SK-N-SH (cell line): ENCODE measurements at regions not wholly inside any gene's neighbourhood (a gene's known extent, or its start where the extent isn't known, plus 50 kb on each side); places are given as distances from the start of the nearest gene placed in this dataset.

Source experiments
- CTCF ChIA-PET: fragments of 300-600, 350-600 bp; formaldehyde crosslinking; extraction: SDS; loops from one replicate; lab custom pipeline; 2021; lab: Yijun Ruan, JAX
- POLR2A ChIA-PET: fragments of 350-600 bp; sonication (Branson Sonifier 250); formaldehyde crosslinking; extraction: SDS; loops from one replicate; lab custom pipeline; 2020; ENCODE audit warnings: antibody characterized with exemption, inconsistent platforms; lab: Yijun Ruan, JAX
- DNase-seq: peaks from one replicate; pipeline ENCODE4 v3.0.0; 2012
- H2AFZ ChIP-seq: fragments of 200-600 bp; sonication (generic); 2 replicates; pipeline ENCODE4 v1.8.1; 2016; ENCODE audit warnings: antibody characterized with exemption, mild to moderate bottlenecking, low read depth
- H3F3A ChIP-seq: fragments of 200-600 bp; sonication (generic); replicated peaks from 2 replicates; pipeline ENCODE3; 2016; ENCODE audit warnings: antibody characterized with exemption, mild to moderate bottlenecking; ENCODE audit not compliant: insufficient read depth
- H3K27ac ChIP-seq, 2 experiments: fragments of 200-500 bp in 1 of 2; fragments of 200-600 bp in 1 of 2; sonication (Bioruptor generic) in 1 of 2; sonication (generic), shearing (Covaris generic) in 1 of 2; 2 replicates each; pipeline versions ENCODE4 v1.5.1 to v1.6.1; 2014 to 2016; ENCODE audit warnings: low read depth in 2 of 2, inconsistent platforms in 1 of 2, low read length in 1 of 2, mild to moderate bottlenecking in 1 of 2, mixed read lengths in 1 of 2
- H3K27me3 ChIP-seq: fragments of 200-600 bp; sonication (generic), shearing (Covaris generic); 2 replicates; pipeline ENCODE4 v1.6.1; 2016; ENCODE audit warnings: mixed run types; ENCODE audit not compliant: insufficient read depth
- H3K36me3 ChIP-seq, 2 experiments: fragments of 200-500 bp in 1 of 2; fragments of 200-600 bp in 1 of 2; sonication (Bioruptor generic) in 1 of 2; sonication (generic) in 1 of 2; replicated peaks in 1 of 2; 2 replicates each; pipeline versions ENCODE3 to v1.5.1; 2014 to 2016; ENCODE audit warnings: low read length in 1 of 2, mild to moderate bottlenecking in 1 of 2; ENCODE audit not compliant: insufficient read depth in 2 of 2, control insufficient read depth in 1 of 2
- H3K4me1 ChIP-seq, 2 experiments: fragments of 200-500 bp in 1 of 2; fragments of 200-600 bp in 1 of 2; sonication (Bioruptor generic) in 1 of 2; sonication (generic), shearing (Covaris generic) in 1 of 2; 2 replicates each; pipeline versions ENCODE4 v1.5.1 to v1.6.1; 2014 to 2016; ENCODE audit warnings: low read depth in 1 of 2, low read length in 1 of 2, mixed run types in 1 of 2; ENCODE audit not compliant: insufficient read depth in 2 of 2, control insufficient read depth in 1 of 2
- H3K4me2 ChIP-seq: fragments of 200-600 bp; sonication (generic), shearing (Covaris generic); 2 replicates; pipeline ENCODE4 v1.6.1; 2017; ENCODE audit warnings: mixed run types
- H3K4me3 ChIP-seq, 2 experiments: fragments of 200-500 bp in 1 of 2; fragments of 200-600 bp in 1 of 2; sonication (Bioruptor generic) in 1 of 2; sonication (generic), shearing (Covaris generic) in 1 of 2; 2 replicates each; pipeline versions ENCODE4 v1.5.1 to v1.8.1; 2014 to 2016; ENCODE audit warnings: low read depth in 2 of 2, inconsistent platforms in 1 of 2, low read length in 1 of 2, mild to moderate bottlenecking in 1 of 2, mixed read lengths in 1 of 2, moderate library complexity in 1 of 2
- H3K79me2 ChIP-seq: fragments of 200-600 bp; sonication (generic); 2 replicates; pipeline ENCODE4 v1.8.1; 2017; ENCODE audit warnings: mild to moderate bottlenecking; ENCODE audit not compliant: insufficient read depth
- H3K9ac ChIP-seq: fragments of 200-600 bp; sonication (generic); 2 replicates; pipeline ENCODE4 v1.6.1; 2017; ENCODE audit warnings: mixed run types
- H3K9me2 ChIP-seq: fragments of 200-600 bp; sonication (generic); 2 replicates; pipeline ENCODE4 v1.6.1; 2017; ENCODE audit warnings: mixed run types
- H3K9me3 ChIP-seq: fragments of 200-600 bp; sonication (generic); 2 replicates; pipeline ENCODE4 v1.6.1; 2017; ENCODE audit warnings: mixed run types, mild to moderate bottlenecking, moderate library complexity
- H4K20me1 ChIP-seq: fragments of 200-600 bp; sonication (generic); 2 replicates; pipeline ENCODE4 v1.6.1; 2017; ENCODE audit warnings: mild to moderate bottlenecking, mixed run types; ENCODE audit not compliant: insufficient read depth
- CTCF ChIP-seq: fragments of 200-600 bp; sonication (generic); IDR thresholded peaks from 2 replicates; pipeline ENCODE4 v1.6.1; 2017; ENCODE audit warnings: antibody characterized with exemption, mild to moderate bottlenecking, moderate library complexity
- ELF1 ChIP-seq: IDR thresholded peaks from 2 replicates; pipeline ENCODE4 v1.4.0; 2012
- EP300 ChIP-seq, 2 experiments: IDR thresholded peaks; 2 replicates each; pipeline versions ENCODE4 v1.4.0 to v1.6.1; 2012; ENCODE audit warnings: borderline replicate concordance in 1 of 2, low read depth in 1 of 2, low read length in 1 of 2
- FOSL2 ChIP-seq: IDR thresholded peaks from 2 replicates; pipeline ENCODE4 v1.4.0; 2012; ENCODE audit warnings: low read depth, mild to moderate bottlenecking, moderate library complexity, borderline replicate concordance
- FOXM1 ChIP-seq: IDR thresholded peaks from 2 replicates; pipeline ENCODE4 v1.4.0; 2012; ENCODE audit warnings: low read depth, mild to moderate bottlenecking
- JUND ChIP-seq: IDR thresholded peaks from 2 replicates; pipeline ENCODE4 v1.4.0; 2012
- MAX ChIP-seq: IDR thresholded peaks from 2 replicates; pipeline ENCODE4 v1.4.0; 2012; ENCODE audit warnings: low read depth
- MXI1 ChIP-seq: IDR thresholded peaks from 2 replicates; pipeline ENCODE4 v1.6.1; 2012; ENCODE audit warnings: mild to moderate bottlenecking, low read depth, low read length, improper control_type of control experiment
- REST ChIP-seq: IDR thresholded peaks from 2 replicates; pipeline ENCODE4 v1.6.1; 2012; ENCODE audit warnings: mild to moderate bottlenecking, low read depth, low read length, moderate library complexity
- RFX5 ChIP-seq: IDR thresholded peaks from 2 replicates; pipeline ENCODE4 v1.6.1; 2012; ENCODE audit warnings: mild to moderate bottlenecking, improper control_type of control experiment, low read length
- RXRA ChIP-seq: IDR thresholded peaks from 2 replicates; pipeline ENCODE4 v1.4.0; 2012; ENCODE audit warnings: low read depth, mild to moderate bottlenecking, borderline replicate concordance
- TAF1 ChIP-seq: IDR thresholded peaks from 2 replicates; pipeline ENCODE4 v1.6.1; 2012; ENCODE audit warnings: low read depth, mild to moderate bottlenecking, low read length, moderate library complexity, borderline replicate concordance
- WGBS: methylation state at CpG from one replicate; pipeline ENCODE4 v1.1.6; 2017; ENCODE audit warnings: low lambda C conversion rate; 5-methylcytosine and 5-hydroxymethylcytosine counted together
- TF ChIP-seq, protein P1 (sequence below): fragments of 150-350 bp; IDR thresholded peaks from 2 replicates; pipeline ENCODE4 v1.6.1; 2017; ENCODE audit warnings: antibody characterized with exemption, low read length, low read depth, borderline replicate concordance
- TF ChIP-seq, protein P2 (sequence below): IDR thresholded peaks from 2 replicates; pipeline ENCODE4; 2012

- no peak for TF ChIP-seq REST
Observed at GRCh38 chr6:54695815-54696214, 150.8 kb upstream of the FAM83B start (continued).

DNA sequence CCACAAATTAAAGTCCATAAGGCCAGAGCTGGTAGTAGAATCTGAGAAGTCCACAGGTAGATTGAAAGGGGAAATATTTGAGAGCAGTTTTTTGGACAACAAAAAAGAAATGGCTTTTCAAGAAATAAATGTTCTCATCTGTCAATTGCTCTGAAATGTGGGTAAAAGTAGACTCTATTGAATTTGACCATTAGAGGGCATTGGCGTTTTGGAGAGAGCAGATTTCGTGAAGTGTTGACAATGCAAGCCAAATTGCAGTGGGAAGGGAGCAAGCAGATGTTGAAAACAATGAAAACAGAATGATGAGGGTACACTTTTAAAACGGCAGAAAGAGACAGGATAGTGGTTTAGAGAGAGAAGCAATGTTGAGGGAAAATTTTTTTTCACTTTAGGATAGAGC is 149.1 kb upstream of the FAM83B start:
- CTCF ChIA-PET = interaction anchor here (0.7 kb wide), 1 partner anchor 372 kb away, joined by 3 read pairs; no protein-coding TSS in a partner anchor
- TF ChIP-seq FOSL2 (no peak), CTCF (peak; percentile 24; the same call in 1 of the 2 replicates)
- TF ChIP-seq, protein P1, sequence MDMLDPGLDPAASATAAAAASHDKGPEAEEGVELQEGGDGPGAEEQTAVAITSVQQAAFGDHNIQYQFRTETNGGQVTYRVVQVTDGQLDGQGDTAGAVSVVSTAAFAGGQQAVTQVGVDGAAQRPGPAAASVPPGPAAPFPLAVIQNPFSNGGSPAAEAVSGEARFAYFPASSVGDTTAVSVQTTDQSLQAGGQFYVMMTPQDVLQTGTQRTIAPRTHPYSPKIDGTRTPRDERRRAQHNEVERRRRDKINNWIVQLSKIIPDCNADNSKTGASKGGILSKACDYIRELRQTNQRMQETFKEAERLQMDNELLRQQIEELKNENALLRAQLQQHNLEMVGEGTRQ = no peak

DNA sequence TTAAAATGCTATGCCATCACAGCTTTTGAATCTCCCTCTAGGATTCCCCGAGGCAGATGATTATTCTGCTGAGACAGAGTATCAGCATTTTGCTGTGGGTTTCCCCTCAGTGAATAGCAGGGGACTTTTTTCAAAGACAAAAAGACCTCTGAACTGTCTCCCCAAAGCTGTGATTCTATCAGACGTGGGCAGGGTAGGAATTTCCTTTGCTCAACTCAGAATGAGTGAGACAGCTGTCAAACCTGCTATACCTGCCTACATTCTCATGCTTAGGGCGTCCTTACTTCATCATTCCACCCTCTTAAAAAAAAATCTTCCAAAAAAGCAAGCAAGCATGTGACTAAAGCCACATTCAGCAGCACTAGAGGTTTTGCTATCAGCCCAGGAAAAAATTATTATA is 147.6 kb upstream of the FAM83B start:
- H3K9me2 ChIP-seq = no peaks in the 10 kb centered on the region
- no peaks in the 10 kb centered on the region for H3F3A ChIP-seq
- H3K36me3 ChIP-seq = no peaks in the 10 kb centered on the region
- no peaks in the 10 kb centered on the region for H3K79me2 ChIP-seq
- H2AFZ ChIP-seq = no peak overlapping the region
- no peaks in the 10 kb centered on the region for H3K9me3 ChIP-seq
- no peak overlapping the region for H3K27ac ChIP-seq
- H3K4me3 ChIP-seq = no peak overlapping the region
- ChIA-PET CTCF (no interaction called here), POLR2A (no interaction called here)
- H3K4me2 ChIP-seq = no peak overlapping the region
- peaks cover 6% of the 10 kb centered on the region for H3K27me3 ChIP-seq
- no peak overlapping the region for H3K9ac ChIP-seq
- 0% methylated on average over 3 of the region's 3 CpGs for WGBS
- no peaks in the 10 kb centered on the region for H4K20me1 ChIP-seq
- H3K4me1 ChIP-seq = no peaks in the 10 kb centered on the region; a peak in 1 of 4 replicates
- no peak for DNase-seq
- TF ChIP-seq FOXM1 (no peak), REST (no peak), JUND (no peak), ELF1 (no peak), MXI1 (no peak), RXRA (no peak), EP300 (IDR thresholded peaks at IDR 0.05; ENCODE audit: borderline replicate concordance in 1 of 2, low read depth in 1 of 2, low read length in 1 of 2) (no peak), MAX (no peak), TAF1 (no peak), RFX5 (no peak)
- TF ChIP-seq, protein P2, sequence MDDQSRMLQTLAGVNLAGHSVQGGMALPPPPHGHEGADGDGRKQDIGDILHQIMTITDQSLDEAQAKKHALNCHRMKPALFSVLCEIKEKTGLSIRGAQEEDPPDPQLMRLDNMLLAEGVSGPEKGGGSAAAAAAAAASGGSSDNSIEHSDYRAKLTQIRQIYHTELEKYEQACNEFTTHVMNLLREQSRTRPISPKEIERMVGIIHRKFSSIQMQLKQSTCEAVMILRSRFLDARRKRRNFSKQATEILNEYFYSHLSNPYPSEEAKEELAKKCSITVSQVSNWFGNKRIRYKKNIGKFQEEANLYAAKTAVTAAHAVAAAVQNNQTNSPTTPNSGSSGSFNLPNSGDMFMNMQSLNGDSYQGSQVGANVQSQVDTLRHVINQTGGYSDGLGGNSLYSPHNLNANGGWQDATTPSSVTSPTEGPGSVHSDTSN = no peak

More for the DNA sequence above, 149.1 kb upstream of the FAM83B start:
- Histone ChIP-seq H3K79me2 (no peaks in the 10 kb centered on the region), H3K9me3 (no peaks in the 10 kb centered on the region), H4K20me1 (no peaks in the 10 kb centered on the region), H3K27me3 (peaks cover 6% of the 10 kb centered on the region), H3K27ac (no peak overlapping the region), H3K4me3 (no peak overlapping the region), H3K9ac (no peak overlapping the region), H3K4me1 (no peaks in the 10 kb centered on the region; a peak in 1 of 4 replicates), H3F3A (no peaks in the 10 kb centered on the region), H3K4me2 (no peak overlapping the region), H3K36me3 (no peaks in the 10 kb centered on the region), H2AFZ (no peak overlapping the region), H3K9me2 (no peaks in the 10 kb centered on the region)
- WGBS = 4% methylated on average over 3 of the region's 3 CpGs
- POLR2A ChIA-PET = no interaction called here
- DNase-seq = no peak
